GM19467 (cell line): ENCODE measurements at regions not wholly inside any gene's neighbourhood (a gene's known extent, or its start where the extent isn't known, plus 50 kb on each side); places are given as distances from the start of the nearest gene placed in this dataset.
"Not testable (repeated sequence)": the region's sequence is repeated elsewhere in the genome, so short reads cannot be mapped to it uniquely, and the experiment has no call there.

Experiments
- ATAC-seq: cut with Tn5 transposase; IDR thresholded peaks from one replicate; pipeline ENCODE4 v1.9.1; 2021; ENCODE audit warnings: mild to moderate bottlenecking, moderate library complexity; ENCODE audit not compliant: unreplicated experiment

GRCh38 chr2:134004467-134004866 lies 249.4 kb upstream of the MGAT5 start:
- ATAC-seq = no peak

DNA sequence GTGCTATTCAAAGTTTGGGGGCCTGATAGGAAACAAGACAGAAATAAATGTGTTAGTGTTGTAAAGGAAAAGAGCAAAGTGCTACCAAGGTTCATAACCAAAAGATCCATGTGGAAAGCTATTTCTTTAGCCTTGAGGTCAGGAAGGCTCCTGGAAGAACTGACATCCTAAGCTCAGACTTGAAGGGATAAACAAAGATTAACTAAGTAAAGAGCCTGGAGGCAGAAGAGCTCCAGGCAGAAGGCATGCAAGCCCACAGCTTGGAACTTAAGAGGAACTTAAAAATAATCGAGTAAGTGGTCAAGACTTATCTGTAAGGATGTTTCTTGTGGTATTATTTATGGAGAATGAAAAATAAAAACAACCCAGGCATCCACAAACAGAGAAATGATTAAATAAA lies 245.0 kb upstream of the MGAT5 start:
- no peak for ATAC-seq

DNA sequence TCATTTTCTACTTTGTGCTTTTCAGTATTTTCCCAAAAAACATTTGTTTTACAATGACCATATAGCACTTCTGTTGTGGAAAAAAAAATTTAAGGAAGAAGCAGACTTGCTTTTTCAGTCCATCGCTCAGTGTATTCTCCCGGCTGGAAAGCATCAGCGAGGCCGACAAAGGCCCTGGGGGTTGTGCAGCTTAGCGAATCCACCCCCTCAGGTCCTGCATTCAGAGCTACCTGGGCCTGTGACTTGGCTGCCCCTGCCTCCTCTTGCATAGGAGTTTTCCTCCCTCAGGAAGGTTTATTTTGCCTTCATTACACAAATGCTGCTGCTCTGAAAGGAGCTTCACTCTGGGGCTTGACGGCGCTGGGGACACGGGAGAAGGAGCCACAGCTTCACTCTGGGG lies 244.4 kb upstream of the MGAT5 start:
- no peak for ATAC-seq

DNA sequence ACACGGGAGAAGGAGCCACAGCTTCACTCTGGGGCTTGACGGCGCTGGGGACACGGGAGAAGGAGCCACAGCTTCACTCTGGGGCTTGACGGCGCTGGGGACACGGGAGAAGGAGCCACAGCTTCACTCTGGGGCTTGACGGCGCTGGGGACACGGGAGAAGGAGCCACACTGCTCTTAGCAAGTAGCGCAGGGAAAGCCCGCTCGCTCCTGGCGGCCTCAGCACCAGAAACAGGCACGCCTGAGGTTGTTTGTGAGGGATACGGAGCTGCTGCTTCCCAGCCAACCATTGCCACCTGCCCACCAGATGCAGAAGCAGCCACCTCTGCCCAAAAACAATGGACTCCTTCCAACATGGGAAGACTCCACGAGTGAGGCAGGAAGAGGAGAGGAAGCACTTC lies 244.0 kb upstream of the MGAT5 start:
- not testable (repeated sequence) for ATAC-seq

- ATAC-seq = no peak
Observed at GRCh38 chr2:134011936-134012586, 241.8 kb upstream of the MGAT5 start.

GRCh38 chr2:134014196-134014960 lies 239.5 kb upstream of the MGAT5 start:
- no peak for ATAC-seq

GRCh38 chr2:134019871-134020270 lies 234.0 kb upstream of the MGAT5 start:
- ATAC-seq = no peak

GRCh38 chr2:134020608-134021007 lies 233.3 kb upstream of the MGAT5 start:
- no peak for ATAC-seq

GRCh38 chr2:134021830-134022524 lies 231.9 kb upstream of the MGAT5 start:
- ATAC-seq = peak; percentile 91

DNA sequence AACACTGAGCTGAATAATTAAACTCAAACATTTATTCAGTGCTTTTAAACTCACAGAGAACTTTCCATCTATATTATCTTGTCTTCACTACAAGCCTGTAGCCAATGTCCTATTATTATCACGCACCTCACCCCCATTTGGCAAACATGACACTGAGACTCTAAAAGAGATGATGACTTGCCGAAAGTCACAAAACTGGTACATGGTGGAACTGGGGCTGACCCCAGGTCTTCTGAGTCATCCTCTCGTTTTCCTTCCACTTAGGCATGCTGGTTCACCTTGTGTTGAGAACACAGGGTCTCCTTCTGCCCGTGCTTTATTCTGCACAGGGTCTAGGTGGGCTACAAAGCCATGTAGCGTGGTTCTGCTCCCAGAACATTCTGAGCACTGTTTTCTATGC lies 230.0 kb upstream of the MGAT5 start:
- ATAC-seq = no peak

- no peak for ATAC-seq
Observed at GRCh38 chr2:134027980-134028379, 225.9 kb upstream of the MGAT5 start.

GRCh38 chr2:134029418-134029817 lies 224.5 kb upstream of the MGAT5 start:
- no peak for ATAC-seq

- no peak for ATAC-seq
Observed at GRCh38 chr2:134031539-134031938, 222.3 kb upstream of the MGAT5 start.

DNA sequence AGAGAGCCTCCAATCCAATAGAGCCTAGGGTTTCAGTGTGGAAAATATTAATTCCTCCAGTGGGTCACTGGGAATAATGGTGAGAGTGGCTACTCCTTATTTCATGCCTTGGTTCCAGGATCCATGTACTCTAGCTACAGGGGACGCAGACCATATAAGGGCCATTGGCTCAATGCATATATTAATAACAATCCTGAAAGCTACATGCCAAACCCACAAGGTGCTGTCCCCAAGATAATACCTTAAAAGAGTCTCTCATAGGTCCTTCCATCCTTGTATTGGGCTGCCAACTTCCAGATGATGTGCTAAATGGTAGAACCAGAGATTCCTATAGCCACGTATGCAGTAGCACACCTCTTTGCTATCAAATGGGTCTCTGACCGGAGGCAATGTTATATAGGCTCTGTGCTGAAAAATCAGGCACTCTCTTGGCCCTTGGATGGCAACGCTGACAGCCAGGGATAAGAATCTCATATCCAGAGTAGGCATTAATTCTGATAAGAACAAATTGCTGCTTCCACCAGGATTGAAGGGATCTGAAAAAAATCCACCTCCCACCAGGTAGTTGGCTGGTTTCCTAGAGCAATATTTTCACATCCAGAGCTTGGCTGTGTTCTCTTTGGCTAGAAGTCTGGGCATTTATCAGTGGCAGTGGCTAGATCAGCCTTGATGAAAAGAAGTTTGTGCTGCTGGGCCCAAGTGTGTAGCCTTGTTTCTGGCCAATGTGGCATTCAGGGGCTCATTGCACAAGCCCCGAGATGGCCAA lies 218.1 kb upstream of the MGAT5 start:
- ATAC-seq = no peak

- peak; percentile 62 for ATAC-seq
Observed at GRCh38 chr2:134039912-134040581, 213.8 kb upstream of the MGAT5 start.

- ATAC-seq = not testable (repeated sequence)
Observed at GRCh38 chr2:134040626-134041172, 213.2 kb upstream of the MGAT5 start.

DNA sequence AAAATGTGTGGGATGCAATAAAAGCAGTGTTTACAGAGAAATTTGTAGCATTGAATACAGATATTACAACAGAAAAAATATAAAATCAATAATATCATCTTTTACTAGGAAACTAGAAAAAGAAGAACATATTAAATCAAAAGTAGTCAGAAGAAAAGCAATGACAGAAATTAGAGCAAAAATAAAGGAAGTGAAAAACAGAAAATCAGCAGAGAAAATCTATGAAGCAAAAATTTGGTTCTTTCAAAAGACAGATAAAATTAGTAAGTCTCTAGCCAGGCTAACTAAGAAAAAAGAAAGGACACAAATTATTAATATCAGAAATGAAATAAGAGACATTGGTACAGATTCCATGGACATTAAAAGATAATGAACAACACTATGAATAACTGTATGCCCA lies 212.0 kb upstream of the MGAT5 start:
- no peak for ATAC-seq

DNA sequence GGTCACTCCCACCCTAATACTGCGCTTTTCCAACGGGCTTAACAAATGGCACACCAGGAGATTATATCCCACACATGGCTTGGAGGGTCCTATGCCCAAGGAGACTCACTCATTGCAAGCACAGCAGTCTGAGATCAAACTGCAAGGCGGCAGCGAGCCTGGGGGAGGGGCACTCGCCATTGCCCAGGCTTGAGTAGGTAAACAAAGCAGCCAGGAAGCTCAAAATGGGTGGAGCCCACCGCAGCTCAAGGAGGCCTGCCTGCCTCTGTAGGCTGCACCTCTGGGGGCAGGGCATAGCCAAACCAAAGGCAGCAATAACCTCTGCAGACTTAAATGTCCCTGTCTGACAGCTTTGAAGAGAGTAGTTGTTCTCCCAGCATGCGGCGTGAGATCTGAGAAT lies 210.8 kb upstream of the MGAT5 start:
- not testable (repeated sequence) for ATAC-seq

DNA sequence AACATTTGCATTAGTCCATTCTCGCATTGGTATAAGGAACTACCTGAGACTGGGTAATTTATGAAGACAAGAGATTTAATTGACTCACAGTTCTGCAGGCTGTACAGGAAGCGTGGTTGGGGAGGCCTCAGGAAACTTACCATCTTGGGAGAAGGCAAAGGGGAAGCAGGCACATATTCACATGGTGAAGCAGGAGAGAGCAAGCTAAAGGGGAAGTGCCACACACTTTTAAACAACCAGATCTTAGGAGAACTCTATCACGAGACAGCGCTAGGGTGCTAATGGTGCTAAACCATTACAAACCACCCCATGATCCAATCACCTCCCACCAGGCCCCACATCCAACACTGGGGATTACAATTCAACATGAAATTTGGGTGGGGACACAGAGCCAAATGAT lies 201.7 kb upstream of the MGAT5 start:
- ATAC-seq = no peak

GRCh38 chr2:134056173-134056572 lies 197.7 kb upstream of the MGAT5 start:
- no peak for ATAC-seq
